B cell (primary cell): ENCODE measurements at regions not wholly inside any gene's neighbourhood (a gene's known extent, or its start where the extent isn't known, plus 50 kb on each side); places are given as distances from the start of the nearest gene placed in this dataset.
"Not testable (repeated sequence)": the region's sequence is repeated elsewhere in the genome, so short reads cannot be mapped to it uniquely, and the experiment has no call there.

ENCODE experiments used
- ATAC-seq: fragments of 200-7000 bp; cut with Tn5 transposase; one replicate; pipeline ENCODE4 v1.10.0; 2021; ENCODE audit warnings: low read depth, mild to moderate bottlenecking, moderate number of reproducible peaks, moderate library complexity
- CTCF ChIA-PET: fragments of 350-600 bp; sonication (Branson Sonifier 250); formaldehyde crosslinking; loops from one replicate; lab custom pipeline; 2021; ENCODE audit warnings: antibody characterized with exemption, inconsistent platforms; lab: Charles Lee
- POLR2A ChIA-PET: fragments of 350-600 bp; sonication (Branson Sonifier 250); formaldehyde crosslinking; loops from one replicate; lab custom pipeline; 2021; ENCODE audit warnings: antibody characterized with exemption; lab: Charles Lee
- DNase-seq: peaks from one replicate; pipeline ENCODE4 v3.0.0; 2013
- H2AFZ ChIP-seq: 2 replicates; pipeline ENCODE4 v1.6.1; 2012; ENCODE audit warnings: mild to moderate bottlenecking, low read depth, low read length; ENCODE audit not compliant: insufficient read depth, poor library complexity, severe bottlenecking
- H3K27ac ChIP-seq, 2 donors: 1 replicate in 1 of 2; 2 replicates in 1 of 2; pipeline ENCODE4 v1.5.1; 2012 to 2013; ENCODE audit warnings: low read length in 2 of 2, mild to moderate bottlenecking in 2 of 2, moderate library complexity in 1 of 2
- H3K27me3 ChIP-seq, 4 experiments: fragments of 200-600 bp in 1 of 4; sonication (generic) in 1 of 4; replicated peaks in 1 of 4; 1 replicate in 2 of 4; 2 replicates in 2 of 4; pipeline versions ENCODE4 v1.6.1 to v1.7.0; 2013 to 2016; ENCODE audit warnings: low read length in 3 of 4, mild to moderate bottlenecking in 2 of 4, mixed read lengths in 1 of 4, moderate library complexity in 1 of 4; ENCODE audit not compliant: insufficient read depth in 4 of 4, control insufficient read depth in 3 of 4; ENCODE audit errors: control extremely low read depth in 1 of 4
- H3K36me3 ChIP-seq, 2 experiments: replicated peaks in 1 of 2; 1 replicate in 1 of 2; 2 replicates in 1 of 2; pipeline versions ENCODE4 v1.6.1 to v1.7.1; 2013; ENCODE audit warnings: low read length in 1 of 2; ENCODE audit not compliant: insufficient read depth in 2 of 2, control insufficient read depth in 1 of 2; ENCODE audit errors: control extremely low read depth in 1 of 2, extremely low read depth in 1 of 2
- H3K4me1 ChIP-seq, 2 donors: fragments of 200-600 bp in 1 of 2; sonication (generic) in 1 of 2; 1 replicate in 1 of 2; 2 replicates in 1 of 2; pipeline versions ENCODE4 v1.5.1 to v1.6.1; 2013 to 2017; ENCODE audit warnings: low read length in 2 of 2; ENCODE audit not compliant: control insufficient read depth in 2 of 2, insufficient read depth in 2 of 2
- H3K4me2 ChIP-seq: replicated peaks from 2 replicates; pipeline ENCODE3; 2012; ENCODE audit warnings: mild to moderate bottlenecking, low read depth, low read length; ENCODE audit not compliant: poor library complexity, severe bottlenecking
- H3K4me3 ChIP-seq, 5 experiments: fragments of 200-600 bp in 1 of 5; sonication (generic) in 1 of 5; 1 replicate in 3 of 5; 2 replicates in 2 of 5; pipeline versions ENCODE4 v1.5.1 to v1.7.0; 2011 to 2016; ENCODE audit warnings: low read length in 4 of 5, mild to moderate bottlenecking in 4 of 5, low read depth in 2 of 5, control low read depth in 1 of 5, moderate library complexity in 1 of 5; ENCODE audit not compliant: insufficient read depth in 1 of 5; ENCODE audit errors: control extremely low read depth in 1 of 5, extremely low read depth in 1 of 5
- H3K79me2 ChIP-seq: fragments of 200-600 bp; sonication (generic); one replicate; pipeline ENCODE4 v1.6.0; 2016; ENCODE audit warnings: low read length; ENCODE audit not compliant: control insufficient read depth, insufficient read depth
- H3K9ac ChIP-seq: fragments of 200-600 bp; sonication (generic); 2 replicates; pipeline ENCODE4 v1.6.1; 2017; ENCODE audit warnings: mild to moderate bottlenecking, low read length, moderate library complexity
- H3K9me3 ChIP-seq, 3 donors: one replicate each; pipeline versions ENCODE4 v1.6.1 to v1.7.1; 2013; ENCODE audit warnings: low read length in 2 of 3; ENCODE audit not compliant: control insufficient read depth in 2 of 3, insufficient read depth in 1 of 3; ENCODE audit errors: control extremely low read depth in 1 of 3
- H4K20me1 ChIP-seq: 2 replicates; pipeline ENCODE4 v1.6.0; 2012; ENCODE audit warnings: mild to moderate bottlenecking, low read length; ENCODE audit not compliant: insufficient read depth, control insufficient read depth, poor library complexity, severe bottlenecking
- H3K27ac Mint-ChIP-seq: one replicate; pipeline ENCODE4 v1.8.0; 2021; ENCODE audit warnings: mixed read lengths
- H3K27me3 Mint-ChIP-seq: one replicate; pipeline ENCODE4 v1.8.0; 2021; ENCODE audit warnings: mixed read lengths
- H3K4me1 Mint-ChIP-seq: one replicate; pipeline ENCODE4 v1.8.0; 2021; ENCODE audit warnings: mixed read lengths
- H3K4me3 Mint-ChIP-seq: one replicate; pipeline ENCODE4 v1.8.0; 2021; ENCODE audit warnings: mixed read lengths
- H3K9me3 Mint-ChIP-seq: one replicate; pipeline ENCODE4 v1.8.0; 2022; ENCODE audit warnings: mixed read lengths; ENCODE audit not compliant: insufficient read depth
- CTCF ChIP-seq: fragments of 200-600 bp; IDR thresholded peaks from one replicate; pipeline ENCODE4 v1.8.0; 2022; ENCODE audit warnings: antibody characterized with exemption, mild to moderate bottlenecking
- EZH2 ChIP-seq: IDR thresholded peaks from 2 replicates; pipeline ENCODE4 v1.6.1; 2012; ENCODE audit warnings: borderline replicate concordance, low read depth, mild to moderate bottlenecking, moderate library complexity, low read length; ENCODE audit not compliant: insufficient read depth, poor library complexity, severe bottlenecking
- WGBS: methylation state at CpG from one replicate; pipeline ENCODE4 v1.1.5; 2013; ENCODE audit warnings: missing lambda C conversion rate; ENCODE audit not compliant: insufficient coverage; 5-methylcytosine and 5-hydroxymethylcytosine counted together
- intact Hi-C: fragments of 100-400 bp; cut with micrococcal nuclease; formaldehyde crosslinking; loops from one replicate; pipeline ENCODE4 v1.10.0; 2022

- Histone ChIP-seq H3K27me3 (no peaks in the 10 kb centered on the region), H3K9me3 (no peaks in the 10 kb centered on the region), H3K4me1 (no peaks in the 10 kb centered on the region), H3K9ac (no peak overlapping the region), H2AFZ (no peak overlapping the region), H3K36me3 (no peaks in the 10 kb centered on the region), H3K4me2 (no peak overlapping the region), H3K4me3 (no peak overlapping the region), H3K79me2 (no peaks in the 10 kb centered on the region), H3K27ac (no peak overlapping the region), H4K20me1 (no peaks in the 10 kb centered on the region)
- TF ChIP-seq CTCF = no peak
- no peak for TF ChIP-seq EZH2
- DNase-seq (no peak), ATAC-seq (no peak)
- ChIA-PET CTCF (no interaction called here), POLR2A (no interaction called here)
- intact Hi-C loops = no loop called here
- Mint-ChIP-seq H3K27me3 (no peaks in the 10 kb centered on the region), H3K9me3 (no peaks in the 10 kb centered on the region), H3K27ac (no peak overlapping the region), H3K4me1 (no peaks in the 10 kb centered on the region), H3K4me3 (no peak overlapping the region)
- 100% methylated on average over 1 of the region's 7 CpGs for WGBS
These were observed 75.9 kb upstream of the ENPEP start for GRCh38 chr4:110400086-110400485.

GRCh38 chr4:110399046-110399445 lies 76.9 kb upstream of the ENPEP start:
- DNase-seq, H3K9ac ChIP-seq, H4K20me1 ChIP-seq, H3K4me2 ChIP-seq, intact Hi-C loops, H3K9me3 ChIP-seq, H3K4me1 Mint-ChIP-seq, H3K27me3 Mint-ChIP-seq, H2AFZ ChIP-seq, H3K27ac Mint-ChIP-seq, H3K27ac ChIP-seq, H3K36me3 ChIP-seq, H3K27me3 ChIP-seq, CTCF ChIA-PET, H3K9me3 Mint-ChIP-seq, H3K4me3 Mint-ChIP-seq, H3K4me1 ChIP-seq, H3K79me2 ChIP-seq, H3K4me3 ChIP-seq, ATAC-seq: not testable (repeated sequence)
- POLR2A ChIA-PET = interaction anchor here (0.7 kb wide), 1 partner anchor 477 kb away, joined by 3 read pairs; no protein-coding TSS in a partner anchor
- no CpG with 5 or more reads among the region's 10 CpGs for WGBS
